A673 (cell line): ENCODE measurements at regions not wholly inside any gene's neighbourhood (a gene's known extent, or its start where the extent isn't known, plus 50 kb on each side); places are given as distances from the start of the nearest gene placed in this dataset.

Experiments used
- BruUV-seq: library from RNA; stranded (reverse); fragments of 400-500 nt; replicated peaks from 2 replicates; lab custom pipeline; 2021; lab: Mats Ljungman, UMichigan
- CTCF ChIA-PET: fragments of 300-600 bp; sonication (Branson Sonifier 250); formaldehyde crosslinking; loops from one replicate; lab custom pipeline; 2022; ENCODE audit warnings: antibody characterized with exemption; lab: Charles Lee
- POLR2A ChIA-PET: fragments of 300-600 bp; sonication (Branson Sonifier 250); formaldehyde crosslinking; loops from one replicate; lab custom pipeline; 2022; ENCODE audit warnings: antibody characterized with exemption; ENCODE audit not compliant: low non-redundant PET; lab: Charles Lee
- DNase-seq: peaks from one replicate; pipeline ENCODE4 v3.0.0-alpha.2; 2015; ENCODE audit warnings: low spot score
- H3K27ac ChIP-seq: fragments of 200-600 bp; sonication (generic); 2 replicates; pipeline ENCODE4 v1.5.1; 2016; ENCODE audit warnings: mixed run types, low read depth, mild to moderate bottlenecking, mixed read lengths, antibody characterized with exemption, low read length; ENCODE audit not compliant: poor library complexity, severe bottlenecking
- H3K27me3 ChIP-seq: fragments of 200-600 bp; sonication (generic); replicated peaks from 2 replicates; pipeline ENCODE4 v1.6.1; 2017; ENCODE audit warnings: mixed run types, low read depth, mild to moderate bottlenecking, mixed read lengths, antibody characterized with exemption, low read length; ENCODE audit not compliant: insufficient read depth, poor library complexity
- H3K36me3 ChIP-seq: fragments of 200-600 bp; sonication (generic); 2 replicates; pipeline ENCODE4 v1.6.1; 2016; ENCODE audit warnings: mixed run types, mild to moderate bottlenecking, mixed read lengths, antibody characterized with exemption, low read length; ENCODE audit not compliant: insufficient read depth, poor library complexity, severe bottlenecking
- H3K4me1 ChIP-seq: fragments of 200-600 bp; sonication (generic); 2 replicates; pipeline ENCODE4 v1.6.1; 2017; ENCODE audit warnings: mixed run types, mild to moderate bottlenecking, mixed read lengths, antibody characterized with exemption, low read length; ENCODE audit not compliant: insufficient read depth, poor library complexity, severe bottlenecking
- H3K4me3 ChIP-seq: fragments of 200-600 bp; sonication (generic); 2 replicates; pipeline ENCODE4 v1.5.1; 2016; ENCODE audit warnings: low read depth, mixed run types, mild to moderate bottlenecking, mixed read lengths, low read length; ENCODE audit not compliant: poor library complexity, severe bottlenecking
- H3K9me3 ChIP-seq: fragments of 200-600 bp; sonication (generic); 2 replicates; pipeline ENCODE4 v1.6.1; 2016; ENCODE audit warnings: mixed run types, low read depth, mild to moderate bottlenecking, mixed read lengths, antibody characterized with exemption, low read length; ENCODE audit not compliant: poor library complexity, severe bottlenecking
- CTCF ChIP-seq: fragments of 300-800, 200-600 bp; sonication (generic); conservative IDR thresholded peaks from 2 replicates; pipeline ENCODE4 v1.5.1; 2017; ENCODE audit warnings: low read depth, mild to moderate bottlenecking, antibody characterized with exemption, low read length, moderate library complexity, mixed read lengths
- EZH2 ChIP-seq: fragments of 200-600 bp; sonication (generic); IDR thresholded peaks from 2 replicates; pipeline ENCODE4 v1.6.1; 2017; ENCODE audit warnings: borderline replicate concordance, low read depth, mild to moderate bottlenecking, mixed read lengths, antibody characterized with exemption, low read length; ENCODE audit not compliant: poor library complexity, severe bottlenecking
- intact Hi-C: fragments of 100-400 bp; cut with micrococcal nuclease; formaldehyde crosslinking; loops from one replicate; pipeline ENCODE4 v1.10.0; 2022; ENCODE audit not compliant: unreplicated experiment

- DNase-seq, result no peak
- Histone ChIP-seq H3K4me3 (no peak overlapping the region), H3K27me3 (no peaks in the 10 kb centered on the region), H3K4me1 (peaks cover 4% of the 10 kb centered on the region), H3K36me3 (no peaks in the 10 kb centered on the region), H3K9me3 (no peaks in the 10 kb centered on the region), H3K27ac (no peak overlapping the region)
- CTCF ChIA-PET, result no interaction called here
- intact Hi-C loops, result no loop called here
- no TSS peak for BruUV-seq
- POLR2A ChIA-PET, result no interaction called here
- TF ChIP-seq CTCF, result no peak
These were observed 434.8 kb downstream of the CCER1 start for GRCh38 chr12:90520002-90520734.

- BruUV-seq, result no TSS peak
- Histone ChIP-seq H3K4me3 (no peak overlapping the region), H3K27ac (no peak overlapping the region), H3K4me1 (peaks cover 12% of the 10 kb centered on the region), H3K27me3 (no peaks in the 10 kb centered on the region), H3K9me3 (no peaks in the 10 kb centered on the region), H3K36me3 (no peaks in the 10 kb centered on the region)
- intact Hi-C loops, result no loop called here
- POLR2A ChIA-PET, result no interaction called here
- CTCF ChIA-PET, result no interaction called here
- no peak for TF ChIP-seq EZH2
- no peak for TF ChIP-seq CTCF
- no peak for DNase-seq
These were observed 435.7 kb downstream of the CCER1 start for GRCh38 chr12:90519285-90519684.

- BruUV-seq, result no TSS peak
- no peaks in the 10 kb centered on the region for H3K9me3 ChIP-seq
- peaks cover 22% of the 10 kb centered on the region for H3K4me1 ChIP-seq
- ChIA-PET CTCF (no interaction called here), POLR2A (interaction anchor here (0.7 kb wide), 1 partner anchor 10 kb away, joined by 11 read pairs; no protein-coding TSS in a partner anchor)
- no peak overlapping the region for H3K27ac ChIP-seq
- no peaks in the 10 kb centered on the region for H3K36me3 ChIP-seq
- H3K4me3 ChIP-seq, result no peak overlapping the region
- DNase-seq, result no peak
- no peak for TF ChIP-seq EZH2
- H3K27me3 ChIP-seq, result no peaks in the 10 kb centered on the region
- intact Hi-C loops, result no loop called here
These were observed 439.5 kb downstream of the CCER1 start for GRCh38 chr12:90515199-90516175.
